ENCODE measurements at regions not wholly inside any gene's neighbourhood (a gene's known extent, or its start where the extent isn't known, plus 50 kb on each side); places are given as distances from the start of the nearest gene placed in this dataset.

DNA sequence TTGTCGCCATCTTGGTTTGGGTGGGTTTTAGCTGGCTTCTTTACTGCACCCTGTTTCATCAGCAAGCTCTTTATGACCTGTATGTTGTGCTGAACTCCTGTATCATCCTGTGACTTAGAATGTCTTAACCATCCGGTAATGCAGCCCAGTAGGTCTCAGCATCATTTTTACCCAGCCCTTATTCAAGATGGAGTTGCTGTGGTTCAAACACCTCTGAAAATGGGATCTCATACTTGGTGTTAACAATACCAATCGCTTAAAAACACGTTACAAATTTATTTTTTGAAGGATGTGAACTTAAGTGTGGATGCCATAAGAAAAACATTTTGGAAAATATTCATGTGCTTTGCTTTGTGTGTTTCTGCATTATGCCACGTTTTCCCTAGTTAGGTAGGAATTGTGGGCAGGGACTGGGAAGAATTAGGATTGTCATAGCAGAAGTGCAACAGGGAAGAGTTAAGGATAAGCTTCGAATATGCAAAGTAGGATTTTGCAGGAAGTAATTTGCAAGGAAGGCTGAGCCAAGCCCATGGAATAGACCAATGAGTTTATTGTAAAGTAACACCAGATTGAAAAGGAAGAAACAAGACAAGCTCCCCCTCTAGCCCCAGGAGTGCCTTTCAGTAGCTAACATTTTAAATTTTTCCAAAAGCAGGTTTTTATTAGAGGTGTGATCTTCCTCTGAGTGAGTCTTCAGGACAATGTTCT is 56.4 kb downstream of the PRR15 start:
- H3K4ac ChIP-seq (replicated peaks; ENCODE audit: insufficient read length, low read depth, low read length): no peak overlapping the region
- no peak overlapping the region for H3K27ac ChIP-seq (ENCODE audit: low read depth, low read length)
- H4K5ac ChIP-seq (ENCODE audit: insufficient read length, low read depth, low read length): no peak overlapping the region
- no peak overlapping the region for H2BK15ac ChIP-seq (ENCODE audit: low read length)
- H3K27me3 ChIP-seq (replicated peaks in 1 of 4; ENCODE audit: control insufficient read depth in 3 of 4, extremely low read depth in 1 of 4, insufficient read depth in 3 of 4, low read length in 3 of 4): no peaks in the 10 kb centered on the region
- no peak overlapping the region for H4K8ac ChIP-seq (ENCODE audit: extremely low read depth, insufficient read depth, low read length)
- H3K23ac ChIP-seq (ENCODE audit: insufficient read length): no peak overlapping the region
- ChIA-PET CTCF (ENCODE audit: partially characterized antibody) (interaction anchor here (0.5 to 2.3 kb wide), 7 partner anchors 8 to 91 kb away, joined by 3 to 16 read pairs (median 3); no protein-coding TSS in a partner anchor), POLR2A (ENCODE audit: partially characterized antibody) (interaction anchor here (1.3 kb wide), 1 partner anchor 9 kb away, joined by 4 read pairs; no protein-coding TSS in a partner anchor)
- H3K9ac ChIP-seq (replicated peaks in 1 of 4; ENCODE audit: extremely low read depth in 1 of 4, low read depth in 3 of 4, low read length in 3 of 4): no peak overlapping the region
- no peak overlapping the region for H2AK5ac ChIP-seq (ENCODE audit: low read depth, low read length)
- no peak overlapping the region for H3K18ac ChIP-seq (ENCODE audit: extremely low read depth, low read length)
- H2BK120ac ChIP-seq (replicated peaks; ENCODE audit: low read depth, low read length): no peak overlapping the region
- no peaks in the 10 kb centered on the region for H3K9me3 ChIP-seq (ENCODE audit: insufficient read depth in 2 of 2, low read depth in 1 of 2, low read length in 1 of 2)
- H3K36me3 ChIP-seq (ENCODE audit: control insufficient read depth in 2 of 4, insufficient read depth in 4 of 4, low read length in 3 of 4): no peaks in the 10 kb centered on the region
- H3K4me2 ChIP-seq (ENCODE audit: insufficient read depth in 1 of 2, low read depth in 2 of 2, low read length in 2 of 2): peak overlapping the region in 1 of 2 experiments; percentile 12; a peak in 1 of 4 replicates
- peak overlapping the region; percentile 72; the same call in 1 of the 2 replicates for H2BK5ac ChIP-seq (ENCODE audit: low read depth, low read length)
- no peaks in the 10 kb centered on the region for H3K79me2 ChIP-seq (ENCODE audit: control insufficient read depth in 1 of 2, insufficient read depth in 2 of 2, low read length in 2 of 2)
- H3K4me1 ChIP-seq (replicated peaks in 1 of 4; ENCODE audit: control insufficient read depth in 3 of 4, insufficient read depth in 4 of 4, low read length in 3 of 4): peaks cover 2 to 5% (median 4%) of the 10 kb centered on the region in 4 experiments; a peak in 4 of 7 replicates
- no peak overlapping the region for H3K56ac ChIP-seq (replicated peaks; ENCODE audit: insufficient read length, low read depth, low read length)
- H4K20me1 ChIP-seq (replicated peaks in 1 of 2; ENCODE audit: control insufficient read depth in 1 of 2, insufficient read depth in 2 of 2, low read length in 2 of 2): no peaks in the 10 kb centered on the region
- H3K23me2 ChIP-seq (ENCODE audit: low read depth, low read length): no peaks in the 10 kb centered on the region
- H2AFZ ChIP-seq (ENCODE audit: low read length): peak overlapping the region; percentile 80; the same call in 1 of the 2 replicates
- WGBS, 2 experiments (ENCODE audit: extremely low coverage in 1 of 2, insufficient coverage in 1 of 2, insufficient read length in 1 of 2, insufficient replicate concordance in 2 of 2, low coverage in 1 of 2, low lambda C conversion rate in 2 of 2, missing lambda C conversion rate in 1 of 2): 83% methylated on average over 6 of the region's 6 CpGs; no CpG with 5 or more reads in 1 of the 2 experiments
- H3K14ac ChIP-seq (ENCODE audit: insufficient read length): no peak overlapping the region
- no peak overlapping the region for H3K4me3 ChIP-seq (ENCODE audit: extremely low read depth in 1 of 4, insufficient read depth in 2 of 4, low read depth in 3 of 4, low read length in 4 of 4)
- H3K79me1 ChIP-seq (ENCODE audit: low read depth, low read length): no peaks in the 10 kb centered on the region
- no peak overlapping the region for H4K91ac ChIP-seq (replicated peaks; ENCODE audit: insufficient read length, low read length)
- no peak overlapping the region for H2BK12ac ChIP-seq (ENCODE audit: low read depth, low read length)
- FAIRE-seq: peak; percentile 60
- no peak overlapping the region for H2BK20ac ChIP-seq (ENCODE audit: low read length)
- DNase-seq (ENCODE audit: low read depth in 1 of 2, low spot score in 2 of 2): no peak
- TF ChIP-seq, protein P1, sequence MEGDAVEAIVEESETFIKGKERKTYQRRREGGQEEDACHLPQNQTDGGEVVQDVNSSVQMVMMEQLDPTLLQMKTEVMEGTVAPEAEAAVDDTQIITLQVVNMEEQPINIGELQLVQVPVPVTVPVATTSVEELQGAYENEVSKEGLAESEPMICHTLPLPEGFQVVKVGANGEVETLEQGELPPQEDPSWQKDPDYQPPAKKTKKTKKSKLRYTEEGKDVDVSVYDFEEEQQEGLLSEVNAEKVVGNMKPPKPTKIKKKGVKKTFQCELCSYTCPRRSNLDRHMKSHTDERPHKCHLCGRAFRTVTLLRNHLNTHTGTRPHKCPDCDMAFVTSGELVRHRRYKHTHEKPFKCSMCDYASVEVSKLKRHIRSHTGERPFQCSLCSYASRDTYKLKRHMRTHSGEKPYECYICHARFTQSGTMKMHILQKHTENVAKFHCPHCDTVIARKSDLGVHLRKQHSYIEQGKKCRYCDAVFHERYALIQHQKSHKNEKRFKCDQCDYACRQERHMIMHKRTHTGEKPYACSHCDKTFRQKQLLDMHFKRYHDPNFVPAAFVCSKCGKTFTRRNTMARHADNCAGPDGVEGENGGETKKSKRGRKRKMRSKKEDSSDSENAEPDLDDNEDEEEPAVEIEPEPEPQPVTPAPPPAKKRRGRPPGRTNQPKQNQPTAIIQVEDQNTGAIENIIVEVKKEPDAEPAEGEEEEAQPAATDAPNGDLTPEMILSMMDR (IDR thresholded peaks at IDR 0.05; ENCODE audit: control extremely low read depth in 1 of 3, insufficient read depth in 1 of 3, low read depth in 1 of 3, low read length in 3 of 3): no peak
- no peak for TF ChIP-seq CTBP2 (IDR thresholded peaks at IDR 0.05; ENCODE audit: borderline replicate concordance, insufficient read depth, insufficient read length, low read length)
- no peak for TF ChIP-seq KDM1A (IDR thresholded peaks at IDR 0.05; ENCODE audit: borderline replicate concordance, low read length)
- TF ChIP-seq YY1 (IDR thresholded peaks at IDR 0.05; ENCODE audit: low read depth, low read length): no peak
- no peak for TF ChIP-seq SP1 (IDR thresholded peaks at IDR 0.05; ENCODE audit: low read depth, low read length)
- TF ChIP-seq ASH2L (IDR thresholded peaks at IDR 0.05; ENCODE audit: low read length): no peak
- no peak for TF ChIP-seq GABPA (IDR thresholded peaks at IDR 0.05; ENCODE audit: borderline replicate concordance, insufficient read depth, low read length)
- TF ChIP-seq, protein P2, sequence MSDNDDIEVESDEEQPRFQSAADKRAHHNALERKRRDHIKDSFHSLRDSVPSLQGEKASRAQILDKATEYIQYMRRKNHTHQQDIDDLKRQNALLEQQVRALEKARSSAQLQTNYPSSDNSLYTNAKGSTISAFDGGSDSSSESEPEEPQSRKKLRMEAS (IDR thresholded peaks at IDR 0.05): no peak
- no peak for TF ChIP-seq POLR2A (IDR thresholded peaks at IDR 0.05; ENCODE audit: control extremely low read depth in 1 of 2, low read depth in 2 of 2, low read length in 2 of 2)
- no peak for TF ChIP-seq PHF8 (conservative IDR thresholded peaks at IDR 0.05; ENCODE audit: low read depth, low read length)
